RPMI8226 (cell line): ENCODE measurements at regions not wholly inside any gene's neighbourhood (a gene's known extent, or its start where the extent isn't known, plus 50 kb on each side); places are given as distances from the start of the nearest gene placed in this dataset.

ENCODE experiments used
- DNase-seq: peaks from one replicate; pipeline ENCODE4 v3.0.0-alpha.2; 2015

DNA sequence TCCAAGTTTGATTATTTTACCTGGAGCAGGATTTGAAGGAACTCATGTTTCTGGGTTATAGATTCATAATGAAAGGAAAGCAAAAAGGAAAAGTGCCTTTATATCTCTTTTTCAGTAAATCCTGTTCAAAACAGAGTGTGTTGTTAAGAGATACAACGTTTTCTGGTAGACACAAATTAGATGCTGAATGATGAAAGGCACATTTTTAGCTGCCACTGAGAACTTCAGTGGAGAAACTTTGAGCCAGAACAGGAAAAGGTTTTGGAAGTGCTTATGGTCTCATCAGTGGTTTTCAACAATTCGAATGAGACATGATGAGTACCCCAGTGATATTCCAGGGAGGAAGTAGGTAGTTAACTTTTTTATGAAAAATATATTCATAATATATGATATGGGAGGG is 338.0 kb upstream of the C1orf87 start:
- no peak for DNase-seq

DNA sequence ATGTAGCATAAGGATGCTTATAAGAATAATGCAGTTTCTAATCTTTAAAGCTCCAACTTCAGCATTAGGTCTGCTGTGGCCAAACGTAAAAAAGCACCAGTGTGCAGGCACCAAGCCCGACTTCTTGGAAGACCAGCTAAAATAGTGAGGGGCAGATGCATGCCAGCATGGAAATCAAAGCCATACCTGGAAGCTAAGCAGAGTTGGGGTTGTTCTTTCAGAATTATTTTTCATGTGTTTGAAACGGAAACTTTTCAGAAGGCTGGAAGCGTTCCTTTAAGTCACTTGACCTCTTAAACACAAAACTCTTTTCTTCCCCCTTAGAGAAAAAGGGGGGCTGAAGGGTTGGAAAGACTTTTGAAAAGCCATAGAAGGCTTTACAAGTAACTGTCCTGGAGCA is 329.2 kb upstream of the C1orf87 start:
- DNase-seq = no peak

- DNase-seq = no peak
These were observed 328.6 kb upstream of the C1orf87 start for GRCh38 chr1:60402216-60402615.

DNA sequence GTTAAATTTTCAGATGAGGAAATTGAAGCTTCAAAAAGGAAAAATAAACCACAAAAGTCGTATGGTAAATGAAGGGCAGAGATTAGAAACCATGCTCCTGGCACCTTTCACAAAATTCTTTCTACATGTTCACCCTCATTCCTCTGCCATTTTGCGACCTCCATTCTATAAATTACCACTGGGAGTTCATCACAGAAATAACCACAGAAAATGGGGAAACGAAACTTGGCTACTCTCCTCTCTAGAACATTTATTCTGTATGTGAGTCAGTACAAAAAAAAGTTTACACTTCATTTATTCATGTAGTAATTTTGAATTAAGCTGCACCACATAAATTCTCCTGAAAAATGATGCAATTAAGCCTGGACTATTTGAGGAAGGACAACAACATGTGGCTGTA is 320.9 kb upstream of the C1orf87 start:
- peak; percentile 84 for DNase-seq

DNA sequence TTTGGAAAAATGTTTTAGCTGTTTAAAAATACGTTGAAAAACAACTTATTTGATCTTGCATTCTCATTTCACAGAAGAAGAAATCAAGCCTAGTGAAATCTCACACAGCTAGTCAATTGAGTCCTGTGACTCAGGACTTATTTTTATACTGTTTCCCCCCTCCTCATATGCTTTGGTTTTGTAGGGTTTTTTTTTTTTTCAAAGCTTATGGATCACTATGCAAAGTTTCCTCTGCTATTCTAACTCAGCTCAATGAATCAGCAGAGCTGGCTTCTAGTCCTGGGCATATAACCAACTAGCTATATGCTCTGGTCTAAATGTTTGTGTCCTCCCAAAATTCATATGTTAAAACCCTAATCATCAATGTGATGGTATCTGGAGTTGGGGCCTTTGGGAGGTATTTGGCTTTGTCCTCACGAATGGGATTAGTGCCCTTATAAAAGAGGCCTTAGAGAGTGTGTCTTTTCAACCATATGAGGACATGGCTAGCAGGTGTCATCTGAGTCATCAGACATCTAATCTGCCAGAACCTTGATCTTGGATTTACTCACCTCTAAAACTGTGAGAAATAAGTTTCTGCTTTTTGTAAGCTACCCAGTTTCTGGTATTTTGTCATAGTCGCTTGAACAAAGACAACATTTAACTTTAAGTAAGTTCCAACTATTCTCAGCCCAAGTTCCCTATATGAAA is 317.2 kb upstream of the C1orf87 start:
- DNase-seq = no peak

- DNase-seq = no peak
These were observed 314.8 kb upstream of the C1orf87 start for GRCh38 chr1:60388092-60388987.

DNA sequence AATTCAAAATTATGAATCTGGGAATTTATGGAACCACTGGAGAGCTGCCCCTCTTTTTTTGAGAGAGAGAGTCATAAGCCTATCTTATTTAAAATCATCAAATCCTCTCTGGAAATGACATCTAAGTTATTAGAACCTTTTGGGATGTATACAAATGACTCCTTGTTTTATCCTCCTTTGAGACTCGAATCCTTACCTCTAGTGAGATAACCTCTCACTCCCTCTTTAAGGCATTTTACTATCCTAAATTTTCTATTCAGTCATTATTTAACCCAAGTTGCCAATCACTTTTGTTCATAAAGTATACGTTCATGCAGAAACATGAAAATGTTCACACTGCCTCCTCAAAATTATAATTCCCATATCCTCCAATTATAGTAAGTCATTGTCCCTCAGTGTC is 313.6 kb upstream of the C1orf87 start:
- DNase-seq = no peak

DNA sequence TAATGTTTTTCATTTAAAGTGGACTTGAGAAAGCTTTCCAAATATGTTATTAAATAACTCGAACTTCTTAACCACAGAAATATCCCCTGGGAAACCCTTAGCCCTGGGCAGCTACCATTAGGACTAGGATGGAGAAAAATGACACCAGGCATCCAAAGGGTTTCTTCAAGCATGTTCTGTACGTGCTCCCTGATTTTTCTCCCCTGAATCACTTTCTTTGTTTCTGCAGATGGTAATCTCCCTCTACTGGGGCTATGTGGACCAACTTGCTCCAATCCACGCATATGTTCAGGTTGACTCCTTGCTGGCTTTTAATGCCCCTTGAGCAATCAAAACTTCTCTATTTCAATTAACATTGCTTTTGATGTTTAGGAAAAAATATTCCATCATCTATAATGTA is 312.7 kb upstream of the C1orf87 start:
- no peak for DNase-seq

DNA sequence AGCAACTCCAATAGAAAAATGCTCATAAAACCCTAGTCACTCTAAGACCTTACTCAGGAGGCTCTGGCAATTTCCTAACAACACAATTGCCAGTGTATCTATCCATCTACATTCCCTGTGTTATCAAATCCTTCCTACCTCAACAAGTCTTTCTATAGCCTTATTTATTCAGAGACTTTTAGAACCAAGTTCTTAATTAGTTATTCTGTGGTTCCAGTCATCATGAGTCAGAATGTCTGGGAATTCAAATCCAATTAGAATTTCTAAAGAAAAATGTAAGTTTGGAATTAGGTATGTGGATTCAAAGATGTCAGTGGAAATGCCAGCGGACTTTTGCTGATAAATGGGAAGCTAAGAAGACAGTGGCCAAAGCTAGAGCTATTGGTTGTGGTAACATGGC is 302.6 kb upstream of the C1orf87 start:
- no peak for DNase-seq

GRCh38 chr1:60374537-60374936 is 301.0 kb upstream of the C1orf87 start:
- DNase-seq = no peak

- no peak for DNase-seq
These were observed 294.0 kb upstream of the C1orf87 start for GRCh38 chr1:60367532-60367931.

GRCh38 chr1:60359431-60359830 is 285.9 kb upstream of the C1orf87 start:
- DNase-seq = no peak

DNA sequence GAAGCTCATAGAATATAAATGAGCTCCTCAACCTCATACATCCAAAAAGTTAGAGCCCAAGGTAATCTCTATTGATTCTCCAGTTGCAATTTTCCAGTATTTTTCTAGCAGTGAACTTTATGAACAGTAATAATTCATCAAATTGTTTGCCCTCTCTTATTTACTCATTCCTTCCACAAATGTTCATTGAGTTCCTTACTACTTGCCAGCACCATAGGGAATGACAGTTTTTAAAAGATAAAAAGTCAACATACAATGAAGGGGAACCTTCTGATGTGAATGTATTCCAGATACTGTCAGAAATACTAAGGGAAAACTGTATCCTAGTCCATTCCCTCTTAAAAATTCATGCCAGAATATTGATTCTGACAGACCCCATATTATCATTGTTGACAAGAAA is 277.0 kb upstream of the C1orf87 start:
- no peak for DNase-seq

DNA sequence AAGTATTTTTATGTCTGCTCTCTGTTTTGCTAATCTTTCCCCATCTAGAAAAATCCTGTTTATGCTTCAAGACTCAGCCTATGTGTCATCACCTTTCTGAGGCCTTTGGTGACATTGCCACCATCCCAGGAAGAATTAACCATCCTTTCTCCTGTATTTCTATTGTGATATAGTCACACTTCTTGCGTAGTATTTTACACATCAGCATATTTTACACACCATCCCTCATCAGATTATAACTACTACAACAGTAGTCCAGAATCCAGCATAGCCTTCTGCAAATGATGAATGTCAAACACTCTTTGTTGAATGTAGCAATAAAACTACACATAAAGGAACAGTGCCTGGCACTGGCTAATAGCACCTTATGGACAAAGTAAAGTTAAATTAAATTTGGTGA is 275.3 kb upstream of the C1orf87 start:
- DNase-seq = no peak

GRCh38 chr1:60345621-60346020 is 272.1 kb upstream of the C1orf87 start:
- no peak for DNase-seq

DNA sequence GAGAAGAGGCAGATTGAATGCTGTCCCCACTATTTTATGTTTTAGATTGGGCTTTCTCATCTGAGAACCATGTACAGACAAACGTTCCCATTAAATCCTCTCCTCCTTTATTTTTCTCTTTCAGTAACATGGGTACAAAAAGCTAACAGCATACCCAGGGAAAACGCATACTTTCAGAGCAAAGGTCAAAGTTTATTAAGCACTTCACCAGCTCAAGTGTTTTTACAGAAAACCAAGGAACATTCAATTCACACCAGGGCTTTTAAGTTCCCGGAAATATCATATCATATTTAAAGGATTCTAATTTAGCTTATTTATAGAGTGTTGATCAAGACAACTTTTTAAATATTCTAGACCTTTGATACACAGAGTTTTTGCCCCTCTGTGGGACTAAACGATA is 271.5 kb upstream of the C1orf87 start:
- no peak for DNase-seq

- DNase-seq = no peak
These were observed 270.2 kb upstream of the C1orf87 start for GRCh38 chr1:60343736-60344135.

DNA sequence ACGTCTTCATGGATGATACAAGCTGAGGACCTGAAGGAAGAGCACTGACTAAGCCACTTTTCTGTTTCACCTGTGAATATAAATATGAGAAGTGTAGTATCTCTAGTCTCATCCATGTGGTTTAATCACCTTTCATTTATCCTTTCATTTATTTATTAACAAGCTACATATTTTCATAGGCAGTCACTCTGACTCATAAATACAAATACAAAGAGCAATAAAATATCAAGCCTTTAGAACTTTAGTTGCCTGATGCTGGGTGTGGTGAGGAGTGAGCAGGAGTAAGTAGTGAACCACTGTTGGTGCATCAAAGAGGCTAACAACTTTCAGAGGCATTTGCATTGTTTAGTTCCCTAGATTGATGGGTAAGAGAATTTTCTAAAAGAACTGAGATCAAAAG is 269.0 kb upstream of the C1orf87 start:
- no peak for DNase-seq

- DNase-seq = no peak
These were observed 267.7 kb upstream of the C1orf87 start for GRCh38 chr1:60341274-60341673.

DNA sequence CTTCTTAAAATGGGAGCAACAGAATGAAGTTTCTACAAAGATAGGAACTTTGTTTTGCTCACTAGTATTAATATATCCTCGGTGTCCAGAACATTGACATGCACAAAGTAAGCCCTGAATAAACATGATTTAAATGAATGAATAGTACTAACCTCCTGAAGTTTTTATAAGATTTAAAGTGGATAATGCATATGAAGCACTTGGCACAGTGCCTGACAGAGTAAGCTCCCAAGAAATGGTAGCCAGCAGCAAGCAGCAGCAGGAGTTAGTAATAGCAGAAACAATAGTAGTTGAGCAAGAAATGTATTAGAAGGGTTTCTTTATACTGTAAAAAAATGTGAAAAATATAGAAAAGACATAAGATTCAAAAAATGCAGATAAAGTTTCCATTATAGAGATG is 258.1 kb upstream of the C1orf87 start:
- DNase-seq = no peak

DNA sequence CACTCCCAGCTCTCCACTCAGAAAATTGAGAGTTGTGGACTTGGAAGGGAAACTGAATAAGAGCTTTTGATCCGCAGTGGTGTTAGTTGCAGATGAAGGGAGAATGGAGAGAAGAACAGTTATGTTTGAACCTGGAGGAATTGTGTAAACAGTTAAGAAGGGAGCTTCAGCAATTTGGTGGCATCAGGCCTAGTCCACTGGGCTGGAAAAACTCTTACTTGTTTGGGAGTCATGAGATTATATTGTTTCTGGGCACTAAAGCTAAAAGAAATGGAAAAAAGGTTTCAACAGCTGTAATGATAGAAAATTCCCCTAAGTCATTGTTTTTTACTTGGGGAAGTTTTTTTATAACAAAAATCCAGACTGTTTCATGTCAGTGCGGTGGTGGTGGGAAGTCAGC is 256.1 kb upstream of the C1orf87 start:
- no peak for DNase-seq

- no peak for DNase-seq
These were observed 238.3 kb upstream of the C1orf87 start for GRCh38 chr1:60311838-60312237.

DNA sequence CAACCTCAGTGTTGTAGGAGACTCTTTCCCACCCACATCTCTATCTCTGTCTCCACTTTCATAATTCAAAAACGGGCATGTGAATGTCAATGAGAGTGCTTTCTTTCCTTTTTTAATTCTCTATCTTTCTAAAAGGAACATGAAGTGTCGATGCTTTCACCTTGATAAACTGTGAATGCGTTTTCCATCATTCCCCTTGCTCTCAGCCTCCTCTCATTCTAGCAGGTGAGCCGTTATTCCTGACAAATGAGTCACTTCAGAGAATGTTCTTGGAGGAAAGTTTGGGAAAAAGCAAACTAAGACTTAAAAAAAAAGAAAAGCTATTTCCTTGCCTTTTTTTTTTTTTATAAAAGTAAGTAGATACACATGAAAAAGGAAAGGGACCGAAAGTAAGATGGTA is 226.0 kb upstream of the C1orf87 start:
- no peak for DNase-seq

- no peak for DNase-seq
These were observed 224.7 kb upstream of the C1orf87 start for GRCh38 chr1:60298290-60298689.

DNA sequence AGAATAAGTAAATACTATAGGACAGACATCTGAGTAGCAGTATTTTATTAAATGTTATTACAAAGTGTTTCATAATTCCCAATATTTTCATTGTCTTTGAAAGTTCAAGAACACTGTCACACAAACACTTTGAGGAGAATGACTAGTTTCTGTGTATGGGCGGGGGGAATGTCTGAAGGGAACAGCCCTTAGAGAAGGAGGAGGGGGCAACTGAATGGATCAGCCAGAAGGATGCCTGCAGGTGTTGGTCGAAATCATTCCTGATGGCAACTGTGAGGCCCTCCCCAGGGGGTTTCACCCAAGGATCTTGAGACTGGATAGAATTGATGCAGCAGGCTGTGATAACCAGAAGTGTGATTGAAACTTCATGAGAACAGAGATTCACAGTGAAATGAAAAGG is 223.2 kb upstream of the C1orf87 start:
- no peak for DNase-seq
